ENCODE measurements at regions not wholly inside any gene's neighbourhood (a gene's known extent, or its start where the extent isn't known, plus 50 kb on each side); places are given as distances from the start of the nearest gene placed in this dataset.
"Not testable (repeated sequence)": the region's sequence is repeated elsewhere in the genome, so short reads cannot be mapped to it uniquely, and the experiment has no call there.

GRCh38 chr7:9505516-9505915 lies 1072.1 kb downstream of the NXPH1 start:
- DNase-seq (ENCODE audit: low read depth) = no peak

- no peak for DNase-seq (ENCODE audit: low read depth)
Measured at GRCh38 chr7:9507290-9507689, 1073.9 kb downstream of the NXPH1 start.

GRCh38 chr7:9516662-9517061 lies 1083.3 kb downstream of the NXPH1 start:
- no peak for DNase-seq (ENCODE audit: low read depth)

GRCh38 chr7:9523579-9523978 lies 1090.2 kb downstream of the NXPH1 start:
- DNase-seq (ENCODE audit: low read depth) = no peak

- DNase-seq (ENCODE audit: low read depth) = not testable (repeated sequence)
Measured at GRCh38 chr7:9552431-9552830, 1119.0 kb downstream of the NXPH1 start.

GRCh38 chr7:9557853-9558252 lies 1124.4 kb downstream of the NXPH1 start:
- no peak for DNase-seq (ENCODE audit: low read depth)

GRCh38 chr7:9575716-9576115 lies 1142.3 kb downstream of the NXPH1 start:
- no peak for DNase-seq (ENCODE audit: low read depth)

- no peak for DNase-seq (ENCODE audit: low read depth)
Measured at GRCh38 chr7:9582824-9583223, 1149.4 kb downstream of the NXPH1 start.

GRCh38 chr7:9598411-9598810 lies 1165.0 kb downstream of the NXPH1 start:
- no peak for DNase-seq (ENCODE audit: low read depth)

GRCh38 chr7:9600974-9601373 lies 1167.6 kb downstream of the NXPH1 start:
- peak; percentile 0 for DNase-seq (ENCODE audit: low read depth)

- DNase-seq (ENCODE audit: low read depth) = no peak
Measured at GRCh38 chr7:9603291-9603690, 1169.9 kb downstream of the NXPH1 start.

GRCh38 chr7:9608560-9608959 lies 1175.2 kb downstream of the NXPH1 start:
- no peak for DNase-seq (ENCODE audit: low read depth)

- not testable (repeated sequence) for DNase-seq (ENCODE audit: low read depth)
Measured at GRCh38 chr7:9620899-9621298, 1187.5 kb downstream of the NXPH1 start.

- DNase-seq (ENCODE audit: low read depth) = not testable (repeated sequence)
Measured at GRCh38 chr7:9621306-9621902, 1188.0 kb downstream of the NXPH1 start.

- no peak for DNase-seq (ENCODE audit: low read depth)
Measured at GRCh38 chr7:9621927-9622326, 1188.5 kb downstream of the NXPH1 start.

- no peak for DNase-seq (ENCODE audit: low read depth)
Measured at GRCh38 chr7:9625953-9626352, 1192.5 kb downstream of the NXPH1 start.

GRCh38 chr7:9645756-9646155 lies 1212.3 kb downstream of the NXPH1 start:
- DNase-seq (ENCODE audit: low read depth) = no peak

- DNase-seq (ENCODE audit: low read depth) = no peak
Measured at GRCh38 chr7:9657257-9657656, 1223.8 kb downstream of the NXPH1 start.

- no peak for DNase-seq (ENCODE audit: low read depth)
Measured at GRCh38 chr7:9671979-9672917, 1238.8 kb downstream of the NXPH1 start.

- no peak for DNase-seq (ENCODE audit: low read depth)
Measured at GRCh38 chr7:9680713-9681112, 1247.3 kb downstream of the NXPH1 start.

GRCh38 chr7:9681284-9681683 lies 1247.9 kb downstream of the NXPH1 start:
- no peak for DNase-seq (ENCODE audit: low read depth)

- DNase-seq (ENCODE audit: low read depth) = no peak
Measured at GRCh38 chr7:9691286-9691685, 1257.9 kb downstream of the NXPH1 start.

- no peak for DNase-seq (ENCODE audit: low read depth)
Measured at GRCh38 chr7:9698375-9698774, 1265.0 kb downstream of the NXPH1 start.
